BJ (cell line): ENCODE measurements at regions not wholly inside any gene's neighbourhood (a gene's known extent, or its start where the extent isn't known, plus 50 kb on each side); places are given as distances from the start of the nearest gene placed in this dataset.

Source experiments
- CTCF ChIA-PET: fragments of 350-600 bp; formaldehyde crosslinking; extraction: SDS; loops from one replicate; lab custom pipeline; 2021; ENCODE audit warnings: antibody characterized with exemption, inconsistent platforms; lab: Yijun Ruan, JAX
- POLR2A ChIA-PET: fragments of 300-600 bp; sonication (Branson Sonifier 250); formaldehyde crosslinking; extraction: SDS; loops from one replicate; lab custom pipeline; 2021; ENCODE audit warnings: antibody characterized with exemption; lab: Charles Lee
- DNase-seq: peaks from one replicate; pipeline ENCODE4 v3.0.0-alpha.2; 2011; ENCODE audit warnings: low read depth
- H3K27me3 ChIP-seq: 2 replicates; pipeline ENCODE4 v1.6.0; 2011; ENCODE audit warnings: low read length; ENCODE audit not compliant: control insufficient read depth, insufficient read depth
- H3K36me3 ChIP-seq: 2 replicates; pipeline ENCODE4 v1.5.1; 2011; ENCODE audit warnings: low read length; ENCODE audit not compliant: control insufficient read depth, insufficient read depth
- H3K4me3 ChIP-seq: 2 replicates; pipeline ENCODE4 v1.5.1; 2011; ENCODE audit warnings: low read depth, mild to moderate bottlenecking, control low read depth, low read length
- CTCF ChIP-seq: IDR thresholded peaks from 2 replicates; pipeline ENCODE4 v1.5.1; 2011; ENCODE audit warnings: low read depth, mild to moderate bottlenecking, control low read depth, inconsistent platforms, low read length, moderate library complexity; ENCODE audit not compliant: insufficient read depth

GRCh38 chr1:213389061-213389581 lies 338.1 kb downstream of the RPS6KC1 start:
- DNase-seq: no peak
- Histone ChIP-seq H3K27me3 (no peaks in the 10 kb centered on the region), H3K36me3 (no peaks in the 10 kb centered on the region), H3K4me3 (no peak overlapping the region)
- POLR2A ChIA-PET: interaction anchor here (0.7 kb wide), 1 partner anchor 10 kb away, joined by 6 read pairs; no protein-coding TSS in a partner anchor
- no peak for TF ChIP-seq CTCF
- CTCF ChIA-PET: interaction anchor here (0.6 kb wide), 1 partner anchor 64 kb away, joined by 4 read pairs; no protein-coding TSS in a partner anchor

DNA sequence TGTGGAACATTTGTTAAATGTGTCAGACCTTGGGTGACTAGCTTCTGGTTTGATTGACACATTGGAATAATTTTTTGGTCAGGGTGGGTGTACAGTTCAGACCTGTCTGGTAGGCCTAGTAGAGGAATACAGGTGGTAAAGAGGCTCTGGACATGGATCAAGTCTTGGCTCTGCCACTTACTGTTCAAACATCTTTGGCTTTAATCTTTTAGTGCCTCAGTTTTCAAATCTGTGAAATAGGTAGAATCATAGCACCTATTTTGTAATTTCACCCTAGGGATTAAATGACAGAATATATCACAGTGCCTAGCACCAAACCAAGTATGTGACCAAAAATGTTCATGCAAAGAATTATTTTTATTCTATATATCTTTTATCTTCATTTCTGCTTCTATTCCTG lies 340.4 kb downstream of the RPS6KC1 start:
- CTCF ChIA-PET: no interaction called here

DNA sequence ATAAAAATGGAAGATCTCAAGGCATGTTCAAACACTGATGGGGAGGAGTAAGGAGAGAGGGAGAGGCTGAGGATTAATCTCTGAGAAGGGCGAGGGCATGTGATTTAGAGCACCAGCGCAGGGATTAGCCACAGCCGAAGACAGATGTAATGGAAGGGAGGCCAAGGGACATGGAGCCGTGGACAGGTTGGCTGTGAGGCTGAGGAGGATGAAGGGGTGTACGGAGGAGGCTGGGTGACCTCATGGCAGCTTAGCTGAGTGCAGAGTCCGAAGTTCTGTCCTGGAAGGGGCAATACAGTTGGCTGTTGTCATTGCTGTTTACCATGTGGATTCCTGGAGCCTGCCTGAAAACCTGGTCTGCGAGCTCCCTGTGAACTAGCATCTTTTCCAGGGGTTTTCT lies 342.8 kb downstream of the RPS6KC1 start:
- no peak for TF ChIP-seq CTCF
- no peak overlapping the region for H3K4me3 ChIP-seq
- no peaks in the 10 kb centered on the region for H3K36me3 ChIP-seq
- H3K27me3 ChIP-seq: no peaks in the 10 kb centered on the region
- no peak for DNase-seq
- ChIA-PET POLR2A (no interaction called here), CTCF (no interaction called here)

More for the DNA sequence above, 340.4 kb downstream of the RPS6KC1 start:
- no peak for TF ChIP-seq CTCF
- POLR2A ChIA-PET: no interaction called here
- DNase-seq: no peak
- H3K4me3 ChIP-seq: no peak overlapping the region
- H3K27me3 ChIP-seq: no peaks in the 10 kb centered on the region
- H3K36me3 ChIP-seq: no peaks in the 10 kb centered on the region

- ChIA-PET POLR2A (no interaction called here), CTCF (interaction anchor here (0.6 kb wide), 1 partner anchor 154 kb away, joined by 4 read pairs; no protein-coding TSS in a partner anchor)
- TF ChIP-seq CTCF: no peak
- DNase-seq: no peak
- Histone ChIP-seq H3K27me3 (no peaks in the 10 kb centered on the region), H3K36me3 (no peaks in the 10 kb centered on the region), H3K4me3 (no peak overlapping the region)
Measured at GRCh38 chr1:213394837-213395236, 343.8 kb downstream of the RPS6KC1 start.

DNA sequence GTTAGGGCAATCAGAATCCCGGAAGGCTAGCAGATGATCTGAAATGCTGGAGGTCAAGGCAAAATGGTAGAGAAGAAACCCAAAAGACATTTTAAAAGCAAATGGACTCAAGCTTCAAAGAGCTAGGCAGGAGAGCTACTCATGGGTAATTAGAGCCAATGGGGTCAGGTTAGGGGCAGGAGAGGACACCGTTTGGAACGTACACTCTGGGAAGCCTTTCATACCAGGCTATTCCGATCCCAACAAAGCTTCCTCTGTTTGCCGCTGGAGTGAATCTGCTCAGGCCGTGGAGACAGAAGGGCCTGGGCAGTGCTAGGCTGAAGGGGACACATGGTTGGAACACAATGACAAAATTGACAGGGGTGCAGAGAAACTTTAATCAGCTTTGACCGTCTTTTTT lies 346.6 kb downstream of the RPS6KC1 start:
- ChIA-PET POLR2A (no interaction called here), CTCF (no interaction called here)
- H3K36me3 ChIP-seq: no peaks in the 10 kb centered on the region
- no peak for TF ChIP-seq CTCF
- DNase-seq: no peak
- no peaks in the 10 kb centered on the region for H3K27me3 ChIP-seq
- no peak overlapping the region for H3K4me3 ChIP-seq
